ENCODE measurements at regions not wholly inside any gene's neighbourhood (a gene's known extent, or its start where the extent isn't known, plus 50 kb on each side); places are given as distances from the start of the nearest gene placed in this dataset.

DNA sequence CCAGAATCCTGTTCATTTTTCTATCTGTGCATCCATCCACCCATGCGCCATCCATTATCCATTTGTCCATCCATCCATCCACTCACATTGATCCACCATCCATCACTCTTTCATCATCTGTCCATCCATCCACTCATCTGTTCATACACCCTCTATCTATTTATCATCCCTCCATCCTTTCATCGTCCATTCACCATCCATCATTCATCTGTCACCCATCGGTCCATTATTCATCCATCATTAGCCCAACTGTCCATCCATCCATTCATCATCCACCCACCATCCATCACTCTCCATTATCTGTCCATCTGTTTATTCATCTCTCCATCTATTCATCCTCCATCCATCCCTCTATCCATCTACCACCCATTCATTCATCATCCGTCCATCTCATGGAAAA lies 125.7 kb upstream of the TMPRSS2 start:
- TF ChIP-seq, protein P1, sequence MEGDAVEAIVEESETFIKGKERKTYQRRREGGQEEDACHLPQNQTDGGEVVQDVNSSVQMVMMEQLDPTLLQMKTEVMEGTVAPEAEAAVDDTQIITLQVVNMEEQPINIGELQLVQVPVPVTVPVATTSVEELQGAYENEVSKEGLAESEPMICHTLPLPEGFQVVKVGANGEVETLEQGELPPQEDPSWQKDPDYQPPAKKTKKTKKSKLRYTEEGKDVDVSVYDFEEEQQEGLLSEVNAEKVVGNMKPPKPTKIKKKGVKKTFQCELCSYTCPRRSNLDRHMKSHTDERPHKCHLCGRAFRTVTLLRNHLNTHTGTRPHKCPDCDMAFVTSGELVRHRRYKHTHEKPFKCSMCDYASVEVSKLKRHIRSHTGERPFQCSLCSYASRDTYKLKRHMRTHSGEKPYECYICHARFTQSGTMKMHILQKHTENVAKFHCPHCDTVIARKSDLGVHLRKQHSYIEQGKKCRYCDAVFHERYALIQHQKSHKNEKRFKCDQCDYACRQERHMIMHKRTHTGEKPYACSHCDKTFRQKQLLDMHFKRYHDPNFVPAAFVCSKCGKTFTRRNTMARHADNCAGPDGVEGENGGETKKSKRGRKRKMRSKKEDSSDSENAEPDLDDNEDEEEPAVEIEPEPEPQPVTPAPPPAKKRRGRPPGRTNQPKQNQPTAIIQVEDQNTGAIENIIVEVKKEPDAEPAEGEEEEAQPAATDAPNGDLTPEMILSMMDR (IDR thresholded peaks at IDR 0.05), result no peak
- TF ChIP-seq RFX5 (IDR thresholded peaks at IDR 0.05; ENCODE audit: low read length), result no peak
- TF ChIP-seq, protein P2, sequence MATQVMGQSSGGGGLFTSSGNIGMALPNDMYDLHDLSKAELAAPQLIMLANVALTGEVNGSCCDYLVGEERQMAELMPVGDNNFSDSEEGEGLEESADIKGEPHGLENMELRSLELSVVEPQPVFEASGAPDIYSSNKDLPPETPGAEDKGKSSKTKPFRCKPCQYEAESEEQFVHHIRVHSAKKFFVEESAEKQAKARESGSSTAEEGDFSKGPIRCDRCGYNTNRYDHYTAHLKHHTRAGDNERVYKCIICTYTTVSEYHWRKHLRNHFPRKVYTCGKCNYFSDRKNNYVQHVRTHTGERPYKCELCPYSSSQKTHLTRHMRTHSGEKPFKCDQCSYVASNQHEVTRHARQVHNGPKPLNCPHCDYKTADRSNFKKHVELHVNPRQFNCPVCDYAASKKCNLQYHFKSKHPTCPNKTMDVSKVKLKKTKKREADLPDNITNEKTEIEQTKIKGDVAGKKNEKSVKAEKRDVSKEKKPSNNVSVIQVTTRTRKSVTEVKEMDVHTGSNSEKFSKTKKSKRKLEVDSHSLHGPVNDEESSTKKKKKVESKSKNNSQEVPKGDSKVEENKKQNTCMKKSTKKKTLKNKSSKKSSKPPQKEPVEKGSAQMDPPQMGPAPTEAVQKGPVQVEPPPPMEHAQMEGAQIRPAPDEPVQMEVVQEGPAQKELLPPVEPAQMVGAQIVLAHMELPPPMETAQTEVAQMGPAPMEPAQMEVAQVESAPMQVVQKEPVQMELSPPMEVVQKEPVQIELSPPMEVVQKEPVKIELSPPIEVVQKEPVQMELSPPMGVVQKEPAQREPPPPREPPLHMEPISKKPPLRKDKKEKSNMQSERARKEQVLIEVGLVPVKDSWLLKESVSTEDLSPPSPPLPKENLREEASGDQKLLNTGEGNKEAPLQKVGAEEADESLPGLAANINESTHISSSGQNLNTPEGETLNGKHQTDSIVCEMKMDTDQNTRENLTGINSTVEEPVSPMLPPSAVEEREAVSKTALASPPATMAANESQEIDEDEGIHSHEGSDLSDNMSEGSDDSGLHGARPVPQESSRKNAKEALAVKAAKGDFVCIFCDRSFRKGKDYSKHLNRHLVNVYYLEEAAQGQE (IDR thresholded peaks at IDR 0.05; ENCODE audit: low read depth, low read length), result no peak
- no peak for TF ChIP-seq TCF12 (IDR thresholded peaks at IDR 0.05)
- TF ChIP-seq EZH2phosphoT487 (IDR thresholded peaks at IDR 0.05; ENCODE audit: borderline replicate concordance, low read depth), result no peak
- TF ChIP-seq POLR2AphosphoS5 (IDR thresholded peaks at IDR 0.05; ENCODE audit: low read depth, low read length), result no peak
- no peak for TF ChIP-seq EP300 (IDR thresholded peaks at IDR 0.05; ENCODE audit: borderline replicate concordance in 1 of 2, low read depth in 1 of 2, low read length in 1 of 2)
- no peak for TF ChIP-seq SIN3A (IDR thresholded peaks at IDR 0.05; ENCODE audit: borderline replicate concordance, low read depth, low read length)
- no peak for TF ChIP-seq TAF1 (IDR thresholded peaks at IDR 0.05; ENCODE audit: borderline replicate concordance, low read depth, low read length)
- TF ChIP-seq CHD2 (IDR thresholded peaks at IDR 0.05; ENCODE audit: low read length, partially characterized antibody), result no peak
- TF ChIP-seq FOSL2 (IDR thresholded peaks at IDR 0.05; ENCODE audit: borderline replicate concordance, low read depth), result no peak
- no peak for TF ChIP-seq RAD21 (IDR thresholded peaks at IDR 0.05; ENCODE audit: low read length)

Data from SK-N-SH (cell line).